Cardiac fibroblast (primary cell): ENCODE measurements at regions not wholly inside any gene's neighbourhood (a gene's known extent, or its start where the extent isn't known, plus 50 kb on each side); places are given as distances from the start of the nearest gene placed in this dataset.
"Not testable (repeated sequence)": the region's sequence is repeated elsewhere in the genome, so short reads cannot be mapped to it uniquely, and the experiment has no call there.

Experiments
- DNase-seq, 2 donors: peaks; one replicate each; pipeline versions ENCODE4 v3.0.0 to v3.0.0-alpha.2; 2010; ENCODE audit warnings: low read depth in 2 of 2
- H3K4me3 ChIP-seq, 2 donors: replicated peaks in 1 of 2; 1 replicate in 1 of 2; 2 replicates in 1 of 2; pipeline ENCODE4 v1.5.1; 2011; ENCODE audit warnings: low read depth in 2 of 2, low read length in 2 of 2, mild to moderate bottlenecking in 2 of 2, moderate library complexity in 1 of 2
- CTCF ChIP-seq: IDR thresholded peaks from one replicate; pipeline ENCODE4 v1.5.1; 2011; ENCODE audit warnings: low read depth, mild to moderate bottlenecking, low read length, inconsistent platforms

GRCh38 chr5:85952680-85953079 lies 665.1 kb upstream of the COX7C start:
- no peak overlapping the region for H3K4me3 ChIP-seq
- no peak for TF ChIP-seq CTCF
- no peak for DNase-seq

DNA sequence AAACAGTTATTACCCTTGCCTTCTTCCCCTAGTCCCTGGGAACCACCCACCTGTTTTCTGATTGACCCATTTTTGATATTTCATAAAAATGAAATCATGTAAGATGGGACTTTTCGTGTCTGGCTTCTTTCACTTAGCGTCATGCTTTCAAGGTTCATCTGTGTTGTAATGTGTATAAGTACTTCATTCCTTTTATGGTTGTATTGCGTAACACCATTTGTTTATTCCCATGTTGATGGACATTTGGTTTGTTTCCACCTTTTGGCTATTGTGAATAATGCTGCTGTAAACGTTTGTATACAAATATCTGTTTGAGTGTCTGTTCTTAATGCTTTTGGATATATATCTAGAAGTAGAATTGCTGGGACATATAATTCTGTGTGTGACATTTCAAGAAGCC lies 650.1 kb upstream of the COX7C start:
- H3K4me3 ChIP-seq: no peak overlapping the region
- DNase-seq: no peak
- TF ChIP-seq CTCF: no peak

- no peak for TF ChIP-seq CTCF
- DNase-seq: no peak
- H3K4me3 ChIP-seq: no peak overlapping the region
Measured at GRCh38 chr5:85972539-85972938, 645.2 kb upstream of the COX7C start.

- TF ChIP-seq CTCF: no peak
Measured at GRCh38 chr5:85985167-85985566, 632.6 kb upstream of the COX7C start.

GRCh38 chr5:85990998-85991397 lies 626.7 kb upstream of the COX7C start:
- no peak overlapping the region for H3K4me3 ChIP-seq
- DNase-seq: no peak
- TF ChIP-seq CTCF: no peak

More at GRCh38 chr5:85985167-85985566, 632.6 kb upstream of the COX7C start:
- no peak overlapping the region for H3K4me3 ChIP-seq
- DNase-seq: no peak

DNA sequence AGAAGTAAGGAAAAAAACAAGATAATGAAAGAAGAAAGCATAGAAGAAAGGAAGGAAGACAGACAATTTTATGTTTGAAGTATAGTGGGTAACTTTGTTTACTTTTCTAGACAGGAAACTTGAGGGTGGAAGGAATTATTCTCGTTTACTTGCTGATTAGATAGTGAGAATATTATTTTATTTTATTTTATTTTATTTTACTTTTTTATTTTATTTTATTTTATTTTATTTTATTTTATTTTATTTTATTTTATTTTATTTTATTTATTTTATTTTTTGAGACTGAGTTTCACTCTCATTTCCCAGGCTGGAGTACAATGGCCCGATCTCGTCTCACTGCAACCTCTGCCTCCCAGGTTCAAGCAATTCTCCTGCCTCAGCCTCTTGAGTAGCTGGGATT lies 623.1 kb upstream of the COX7C start:
- not testable (repeated sequence) for DNase-seq, H3K4me3 ChIP-seq

DNA sequence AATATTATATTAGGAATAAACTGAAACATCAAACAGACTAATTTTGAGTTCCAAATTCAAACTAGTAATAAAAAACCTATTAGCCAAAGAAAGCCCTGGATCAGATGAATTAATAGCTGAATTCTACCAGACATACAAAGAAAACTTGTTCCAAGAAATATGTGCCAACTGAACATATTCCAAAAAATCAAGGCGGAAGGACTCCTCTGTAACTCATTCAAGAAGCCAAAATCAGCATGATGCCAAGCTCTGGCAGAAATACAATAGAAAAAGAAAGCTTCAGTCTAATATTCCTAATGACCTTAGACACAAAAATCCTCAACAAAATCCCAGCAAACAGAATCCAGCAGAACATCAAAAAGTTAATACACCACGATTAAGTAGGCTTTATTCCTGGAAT lies 619.1 kb upstream of the COX7C start:
- DNase-seq: no peak
- no peak overlapping the region for H3K4me3 ChIP-seq
- TF ChIP-seq CTCF: no peak
